ENCODE measurements at regions not wholly inside any gene's neighbourhood (a gene's known extent, or its start where the extent isn't known, plus 50 kb on each side); places are given as distances from the start of the nearest gene placed in this dataset.

DNA sequence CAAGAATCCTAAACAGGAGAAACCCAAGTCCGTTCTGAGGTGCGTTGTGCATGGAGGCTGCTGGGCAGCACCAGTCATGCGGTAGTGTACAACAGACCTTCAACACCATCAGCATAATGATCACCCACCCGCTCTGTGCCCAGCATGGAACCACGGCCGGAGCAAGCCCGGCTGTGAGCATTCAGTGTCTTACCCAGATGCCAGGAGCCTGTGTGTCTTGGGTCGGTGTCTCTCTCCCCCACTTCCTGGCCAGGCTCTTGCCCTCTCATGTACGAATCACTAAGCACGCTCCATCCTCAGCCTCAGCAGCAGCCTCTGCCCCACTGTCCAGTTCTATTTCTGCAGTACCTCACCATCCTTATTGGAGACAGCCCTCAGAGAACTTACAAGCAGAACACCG is 231.6 kb upstream of the IRS2 start:
- peak overlapping the region; percentile 92 for H3K27ac Mint-ChIP-seq (ENCODE audit: low read depth, unreplicated experiment)
- BruUV-seq (replicated peaks), result no TSS peak
- ChIA-PET POLR2A (interaction anchor here (1.3 kb wide), 1 partner anchor 52 kb away, joined by 6 read pairs; no protein-coding TSS in a partner anchor), CTCF (interaction anchor here (0.5 kb wide), 1 partner anchor 78 kb away, joined by 3 read pairs; no protein-coding TSS in a partner anchor)
- H3K9me3 Mint-ChIP-seq (ENCODE audit: unreplicated experiment), result peaks cover 9% of the 10 kb centered on the region
- intact Hi-C loops (cut with micrococcal nuclease), result loop anchor here (10.0 kb wide), 1 partner anchor 743 kb away; no protein-coding TSS in a partner anchor
- H3K27me3 Mint-ChIP-seq (ENCODE audit: insufficient read depth, unreplicated experiment), result no peaks in the 10 kb centered on the region
- TF ChIP-seq, protein P1, sequence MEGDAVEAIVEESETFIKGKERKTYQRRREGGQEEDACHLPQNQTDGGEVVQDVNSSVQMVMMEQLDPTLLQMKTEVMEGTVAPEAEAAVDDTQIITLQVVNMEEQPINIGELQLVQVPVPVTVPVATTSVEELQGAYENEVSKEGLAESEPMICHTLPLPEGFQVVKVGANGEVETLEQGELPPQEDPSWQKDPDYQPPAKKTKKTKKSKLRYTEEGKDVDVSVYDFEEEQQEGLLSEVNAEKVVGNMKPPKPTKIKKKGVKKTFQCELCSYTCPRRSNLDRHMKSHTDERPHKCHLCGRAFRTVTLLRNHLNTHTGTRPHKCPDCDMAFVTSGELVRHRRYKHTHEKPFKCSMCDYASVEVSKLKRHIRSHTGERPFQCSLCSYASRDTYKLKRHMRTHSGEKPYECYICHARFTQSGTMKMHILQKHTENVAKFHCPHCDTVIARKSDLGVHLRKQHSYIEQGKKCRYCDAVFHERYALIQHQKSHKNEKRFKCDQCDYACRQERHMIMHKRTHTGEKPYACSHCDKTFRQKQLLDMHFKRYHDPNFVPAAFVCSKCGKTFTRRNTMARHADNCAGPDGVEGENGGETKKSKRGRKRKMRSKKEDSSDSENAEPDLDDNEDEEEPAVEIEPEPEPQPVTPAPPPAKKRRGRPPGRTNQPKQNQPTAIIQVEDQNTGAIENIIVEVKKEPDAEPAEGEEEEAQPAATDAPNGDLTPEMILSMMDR (IDR thresholded peaks at IDR 0.05; ENCODE audit: unreplicated experiment), result no peak
- no peaks in the 10 kb centered on the region for H3K36me3 Mint-ChIP-seq (ENCODE audit: insufficient read depth, unreplicated experiment)
- no peak overlapping the region for H3K4me3 Mint-ChIP-seq (ENCODE audit: unreplicated experiment)
- H3K4me1 Mint-ChIP-seq (ENCODE audit: insufficient read depth, unreplicated experiment), result peaks cover 46% of the 10 kb centered on the region
- DNase-seq (ENCODE audit: unreplicated experiment), result no peak

DNA sequence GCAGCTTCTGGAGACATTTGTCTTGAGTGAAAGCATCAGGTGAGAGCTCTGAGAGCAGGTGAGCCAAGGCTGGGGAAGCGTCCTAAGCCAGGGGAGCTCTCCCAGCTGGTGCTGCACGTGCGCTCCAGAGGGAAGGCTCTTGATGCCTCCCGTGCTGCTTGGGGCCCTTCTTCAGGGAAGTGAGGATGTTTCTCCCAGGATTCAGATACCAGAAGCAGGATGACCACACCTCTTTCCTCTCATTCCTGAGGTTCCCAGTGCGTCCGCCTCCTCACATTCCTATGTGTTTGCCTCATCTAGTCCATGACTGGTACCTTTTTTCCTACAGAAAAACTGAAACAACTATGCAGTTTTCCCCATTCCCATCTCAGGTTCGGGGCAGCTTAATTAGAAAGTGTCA is 231.0 kb upstream of the IRS2 start:
- H3K4me1 Mint-ChIP-seq (ENCODE audit: insufficient read depth, unreplicated experiment), result peaks cover 53% of the 10 kb centered on the region
- ChIA-PET POLR2A (interaction anchor here (0.9 to 1.3 kb wide), 4 partner anchors 11 to 232 kb away, joined by 3 to 6 read pairs (median 5); no protein-coding TSS in a partner anchor), CTCF (interaction anchor here (1.1 kb wide), 1 partner anchor 46 kb away, joined by 3 read pairs; no protein-coding TSS in a partner anchor)
- no peaks in the 10 kb centered on the region for H3K36me3 Mint-ChIP-seq (ENCODE audit: insufficient read depth, unreplicated experiment)
- DNase-seq (ENCODE audit: unreplicated experiment), result peak; percentile 93
- peaks cover 9% of the 10 kb centered on the region for H3K9me3 Mint-ChIP-seq (ENCODE audit: unreplicated experiment)
- peak overlapping the region; percentile 30 for H3K4me3 Mint-ChIP-seq (ENCODE audit: unreplicated experiment)
- BruUV-seq (replicated peaks), result no TSS peak
- no peaks in the 10 kb centered on the region for H3K27me3 Mint-ChIP-seq (ENCODE audit: insufficient read depth, unreplicated experiment)
- intact Hi-C loops (cut with micrococcal nuclease), result loop anchor here (10.0 kb wide), 1 partner anchor 743 kb away; no protein-coding TSS in a partner anchor
- TF ChIP-seq, protein P1 (IDR thresholded peaks at IDR 0.05; ENCODE audit: unreplicated experiment), result no peak
- H3K27ac Mint-ChIP-seq (ENCODE audit: low read depth, unreplicated experiment), result peak overlapping the region; percentile 92

DNA sequence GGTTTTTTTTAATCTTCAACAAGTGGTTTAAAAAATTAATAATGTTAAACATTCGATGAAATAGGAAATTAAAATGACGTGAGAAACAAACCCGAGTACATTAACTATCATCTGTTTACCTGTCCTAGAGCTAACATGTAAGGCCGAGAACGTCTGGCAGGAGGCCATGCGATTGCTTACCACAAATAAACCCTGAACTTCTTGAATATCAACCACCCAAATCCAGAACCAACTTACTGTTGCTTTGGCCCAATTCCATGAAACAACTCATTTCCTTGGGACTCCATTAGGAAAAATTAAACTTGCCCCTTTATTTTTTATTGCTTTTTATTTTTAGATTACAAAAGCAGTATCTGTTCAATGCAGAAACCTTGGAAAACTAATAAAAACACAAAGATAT is 228.9 kb upstream of the IRS2 start:
- no peaks in the 10 kb centered on the region for H3K36me3 Mint-ChIP-seq (ENCODE audit: insufficient read depth, unreplicated experiment)
- peaks cover 9% of the 10 kb centered on the region for H3K9me3 Mint-ChIP-seq (ENCODE audit: unreplicated experiment)
- H3K27ac Mint-ChIP-seq (ENCODE audit: low read depth, unreplicated experiment), result peak overlapping the region; percentile 92
- peak; percentile 86 for DNase-seq (ENCODE audit: unreplicated experiment)
- CTCF ChIA-PET, result interaction anchor here (0.7 to 1.2 kb wide), 5 partner anchors 14 to 464 kb away, joined by 3 to 4 read pairs (median 3); no protein-coding TSS in a partner anchor
- TF ChIP-seq, protein P1 (IDR thresholded peaks at IDR 0.05; ENCODE audit: unreplicated experiment), result no peak
- H3K4me1 Mint-ChIP-seq (ENCODE audit: insufficient read depth, unreplicated experiment), result peaks cover 62% of the 10 kb centered on the region
- no TSS peak for BruUV-seq (replicated peaks)
- intact Hi-C loops (cut with micrococcal nuclease), result loop anchor here (2.0 to 10.0 kb wide), 2 partner anchors 56 to 740 kb away; no protein-coding TSS in a partner anchor
- no peaks in the 10 kb centered on the region for H3K27me3 Mint-ChIP-seq (ENCODE audit: insufficient read depth, unreplicated experiment)
- no peak overlapping the region for H3K4me3 Mint-ChIP-seq (ENCODE audit: unreplicated experiment)
- POLR2A ChIA-PET, result interaction anchor here (0.6 to 2.2 kb wide), 12 partner anchors 8 to 292 kb away, joined by 3 to 11 read pairs (median 4); partner anchors contain the start of genes COL4A1 and COL4A2

DNA sequence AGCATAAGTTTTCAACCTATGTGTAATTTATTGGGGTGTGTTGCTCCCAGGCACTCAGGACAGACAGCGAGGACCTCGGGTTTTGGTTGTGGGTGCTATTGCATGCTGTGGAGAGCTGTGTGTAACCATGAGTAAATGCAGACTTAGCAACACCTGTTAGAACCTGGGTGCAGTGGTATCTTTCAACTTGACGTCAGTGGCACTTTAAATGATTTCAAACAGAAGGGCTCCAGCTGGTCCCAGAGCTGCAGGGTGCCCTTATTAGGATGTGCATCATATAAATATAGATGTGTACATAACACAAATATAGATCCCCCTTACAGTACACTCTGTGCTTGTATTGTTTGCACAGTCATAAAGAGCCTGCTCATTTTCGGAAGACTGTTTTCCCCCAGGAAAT is 228.3 kb upstream of the IRS2 start:
- TF ChIP-seq, protein P1 (IDR thresholded peaks at IDR 0.05; ENCODE audit: unreplicated experiment), result no peak
- ChIA-PET CTCF (interaction anchor here (0.7 to 1.1 kb wide), 4 partner anchors 45 to 464 kb away, joined by 3 to 4 read pairs (median 3); no protein-coding TSS in a partner anchor), POLR2A (interaction anchor here (0.6 to 2.2 kb wide), 12 partner anchors 9 to 292 kb away, joined by 3 to 11 read pairs (median 4); partner anchors contain the start of genes COL4A1 and COL4A2)
- DNase-seq (ENCODE audit: unreplicated experiment), result peak; percentile 60
- Mint-ChIP-seq H3K27me3 (ENCODE audit: insufficient read depth, unreplicated experiment) (no peaks in the 10 kb centered on the region), H3K36me3 (ENCODE audit: insufficient read depth, unreplicated experiment) (no peaks in the 10 kb centered on the region), H3K9me3 (ENCODE audit: unreplicated experiment) (peaks cover 4% of the 10 kb centered on the region), H3K27ac (ENCODE audit: low read depth, unreplicated experiment) (peak overlapping the region; percentile 92), H3K4me3 (ENCODE audit: unreplicated experiment) (no peak overlapping the region), H3K4me1 (ENCODE audit: insufficient read depth, unreplicated experiment) (peaks cover 62% of the 10 kb centered on the region)
- no TSS peak for BruUV-seq (replicated peaks)
- intact Hi-C loops (cut with micrococcal nuclease), result loop anchor here (2.0 to 10.0 kb wide), 2 partner anchors 56 to 740 kb away; no protein-coding TSS in a partner anchor

Data from MCF 10A (cell line).